H1 (cell line): ENCODE measurements at regions not wholly inside any gene's neighbourhood (a gene's known extent, or its start where the extent isn't known, plus 50 kb on each side); places are given as distances from the start of the nearest gene placed in this dataset.

Experiments
- CTCF ChIA-PET: fragments of 300-600 bp; sonication (Branson Sonifier 250); formaldehyde crosslinking; loops from one replicate; lab custom pipeline; 2021; ENCODE audit not compliant: partially characterized antibody; lab: Charles Lee
- POLR2A ChIA-PET: fragments of 300-600 bp; sonication (Branson Sonifier 250); formaldehyde crosslinking; loops from one replicate; lab custom pipeline; 2021; ENCODE audit warnings: inconsistent platforms; ENCODE audit not compliant: partially characterized antibody; lab: Charles Lee
- DNase-seq, 2 experiments: peaks; one replicate each; pipeline versions ENCODE4 v3.0.0 to v3.0.0-alpha.2; 2010 to 2022; ENCODE audit warnings: low spot score in 2 of 2, low read depth in 1 of 2, mixed read lengths in 1 of 2
- FAIRE-seq: peaks from 2 replicates; lab custom pipeline; 2011; peaks lifted over from hg19 to GRCh38; lab: Jason Lieb, UNC
- H2AFZ ChIP-seq: 2 replicates; pipeline ENCODE4 v1.8.1; 2012; ENCODE audit warnings: low read length, inconsistent platforms
- H2AK5ac ChIP-seq: 2 replicates; pipeline ENCODE4 v1.6.1; 2013; ENCODE audit warnings: low read depth, low read length
- H2BK120ac ChIP-seq: replicated peaks from 2 replicates; pipeline ENCODE3; 2013; ENCODE audit warnings: low read depth, low read length, inconsistent platforms
- H2BK12ac ChIP-seq: 2 replicates; pipeline ENCODE4 v1.6.1; 2013; ENCODE audit warnings: low read depth, low read length
- H2BK15ac ChIP-seq: 2 replicates; pipeline ENCODE4 v1.6.1; 2013; ENCODE audit warnings: low read length
- H2BK20ac ChIP-seq: 2 replicates; pipeline ENCODE4 v1.6.1; 2013; ENCODE audit warnings: low read length
- H2BK5ac ChIP-seq: 2 replicates; pipeline ENCODE4 v1.6.1; 2013; ENCODE audit warnings: low read depth, low read length
- H3K14ac ChIP-seq: 2 replicates; pipeline ENCODE4 v1.6.1; 2013; ENCODE audit warnings: inconsistent platforms; ENCODE audit not compliant: insufficient read length
- H3K18ac ChIP-seq: 2 replicates; pipeline ENCODE4 v1.6.1; 2013; ENCODE audit warnings: low read length; ENCODE audit errors: extremely low read depth
- H3K23ac ChIP-seq: 2 replicates; pipeline ENCODE4 v1.6.1; 2013; ENCODE audit warnings: inconsistent platforms; ENCODE audit not compliant: insufficient read length
- H3K23me2 ChIP-seq: 2 replicates; pipeline ENCODE4 v1.6.1; 2013; ENCODE audit warnings: low read depth, low read length
- H3K27ac ChIP-seq: 2 replicates; pipeline ENCODE4 v1.6.1; 2011; ENCODE audit warnings: low read depth, low read length, inconsistent platforms
- H3K27me3 ChIP-seq, 4 experiments: replicated peaks in 1 of 4; 1 replicate in 1 of 4; 2 replicates in 3 of 4; pipeline versions ENCODE4 v1.6.1 to v1.8.1; 2011 to 2013; ENCODE audit warnings: low read length in 3 of 4, mild to moderate bottlenecking in 3 of 4, inconsistent platforms in 2 of 4, mixed read lengths in 2 of 4, moderate library complexity in 1 of 4; ENCODE audit not compliant: control insufficient read depth in 3 of 4, insufficient read depth in 3 of 4; ENCODE audit errors: extremely low read depth in 1 of 4
- H3K36me3 ChIP-seq, 4 experiments: 2 replicates each; pipeline versions ENCODE4 v1.6.1 to v1.8.1; 2011 to 2013; ENCODE audit warnings: mild to moderate bottlenecking in 4 of 4, low read length in 3 of 4, moderate library complexity in 2 of 4, control low read depth in 1 of 4, inconsistent platforms in 1 of 4; ENCODE audit not compliant: insufficient read depth in 4 of 4, control insufficient read depth in 2 of 4
- H3K4ac ChIP-seq: replicated peaks from 2 replicates; pipeline ENCODE3; 2013; ENCODE audit warnings: low read length, low read depth, mixed read lengths, inconsistent platforms; ENCODE audit not compliant: insufficient read length
- H3K4me1 ChIP-seq, 4 experiments: replicated peaks in 1 of 4; 1 replicate in 1 of 4; 2 replicates in 3 of 4; pipeline versions ENCODE4 v1.6.1 to v1.8.1; 2011 to 2013; ENCODE audit warnings: low read length in 3 of 4, inconsistent platforms in 2 of 4, mixed read lengths in 1 of 4; ENCODE audit not compliant: insufficient read depth in 4 of 4, control insufficient read depth in 3 of 4
- H3K4me2 ChIP-seq, 2 experiments: 2 replicates each; pipeline versions ENCODE4 v1.6.1 to v1.8.1; 2011 to 2013; ENCODE audit warnings: low read depth in 2 of 2, low read length in 2 of 2, control low read depth in 1 of 2, inconsistent platforms in 1 of 2, mild to moderate bottlenecking in 1 of 2; ENCODE audit not compliant: insufficient read depth in 1 of 2
- H3K4me3 ChIP-seq, 4 experiments: fragments of 200-600, 300-600 bp in 1 of 4; sonication (generic), shearing (Covaris generic), sonication (Bioruptor Twin) in 1 of 4; 2 replicates each; pipeline versions ENCODE4 v1.5.1 to v1.8.1; 2011 to 2016; ENCODE audit warnings: low read length in 4 of 4, low read depth in 3 of 4, control low read depth in 2 of 4, inconsistent platforms in 2 of 4, mild to moderate bottlenecking in 2 of 4, mixed read lengths in 1 of 4, moderate library complexity in 1 of 4; ENCODE audit not compliant: insufficient read depth in 2 of 4; ENCODE audit errors: extremely low read depth in 1 of 4
- H3K56ac ChIP-seq: replicated peaks from 2 replicates; pipeline ENCODE3; 2013; ENCODE audit warnings: low read depth, mild to moderate bottlenecking, mixed read lengths, low read length, inconsistent platforms; ENCODE audit not compliant: insufficient read length
- H3K79me1 ChIP-seq: 2 replicates; pipeline ENCODE4 v1.6.1; 2013; ENCODE audit warnings: low read depth, low read length, control low read depth
- H3K79me2 ChIP-seq, 2 experiments: 2 replicates each; pipeline versions ENCODE4 v1.6.1 to v1.8.1; 2012 to 2013; ENCODE audit warnings: low read length in 2 of 2, mild to moderate bottlenecking in 2 of 2, inconsistent platforms in 1 of 2; ENCODE audit not compliant: insufficient read depth in 2 of 2, control insufficient read depth in 1 of 2
- H3K9ac ChIP-seq, 4 experiments: replicated peaks in 1 of 4; 1 replicate in 1 of 4; 2 replicates in 3 of 4; pipeline versions ENCODE4 v1.6.1 to v1.8.1; 2011 to 2013; ENCODE audit warnings: low read depth in 3 of 4, low read length in 3 of 4, control low read depth in 2 of 4, mild to moderate bottlenecking in 2 of 4, moderate library complexity in 2 of 4, inconsistent platforms in 1 of 4; ENCODE audit errors: extremely low read depth in 1 of 4
- H3K9me3 ChIP-seq, 2 experiments: 2 replicates each; pipeline versions ENCODE4 v1.6.1 to v1.8.1; 2012 to 2013; ENCODE audit warnings: mild to moderate bottlenecking in 2 of 2, moderate library complexity in 2 of 2, control low read depth in 1 of 2, inconsistent platforms in 1 of 2, low read depth in 1 of 2, low read length in 1 of 2, mixed read lengths in 1 of 2; ENCODE audit not compliant: insufficient read depth in 2 of 2
- H4K20me1 ChIP-seq, 2 experiments: replicated peaks in 1 of 2; 2 replicates each; pipeline versions ENCODE3 to v1.8.1; 2011 to 2013; ENCODE audit warnings: inconsistent platforms in 2 of 2, low read length in 2 of 2, mild to moderate bottlenecking in 1 of 2; ENCODE audit not compliant: insufficient read depth in 2 of 2, control insufficient read depth in 1 of 2
- H4K5ac ChIP-seq: 2 replicates; pipeline ENCODE4 v1.6.1; 2013; ENCODE audit warnings: low read length, low read depth, mixed read lengths, inconsistent platforms; ENCODE audit not compliant: insufficient read length
- H4K8ac ChIP-seq: 2 replicates; pipeline ENCODE4 v1.8.0; 2013; ENCODE audit warnings: mild to moderate bottlenecking, moderate library complexity, low read length, inconsistent platforms; ENCODE audit not compliant: insufficient read depth; ENCODE audit errors: extremely low read depth
- H4K91ac ChIP-seq: replicated peaks from 2 replicates; pipeline ENCODE3; 2013; ENCODE audit warnings: low read length, mixed read lengths, inconsistent platforms; ENCODE audit not compliant: insufficient read length
- CHD1 ChIP-seq: IDR thresholded peaks from 2 replicates; pipeline ENCODE4 v1.6.1; 2012; ENCODE audit warnings: low read depth, low read length, improper control_type of control experiment
- POLR2A ChIP-seq, 2 experiments: IDR thresholded peaks; 1 replicate in 1 of 2; 2 replicates in 1 of 2; pipeline ENCODE4 v1.6.1; 2011; ENCODE audit warnings: low read depth in 2 of 2, low read length in 2 of 2, mild to moderate bottlenecking in 2 of 2; ENCODE audit errors: control extremely low read depth in 1 of 2
- SAP30 ChIP-seq: fragments of 300-600 bp; sonication (generic); IDR thresholded peaks from 2 replicates; pipeline ENCODE4 v1.7.1; 2012; ENCODE audit warnings: low read length, moderate library complexity, mild to moderate bottlenecking, inconsistent platforms; ENCODE audit not compliant: insufficient read depth, insufficient replicate concordance
- SIRT6 ChIP-seq: IDR thresholded peaks from one replicate; pipeline ENCODE4 v1.7.1; 2012; ENCODE audit warnings: low read length, inconsistent platforms
- TAF1 ChIP-seq: IDR thresholded peaks from 2 replicates; pipeline ENCODE4 v1.6.1; 2011; ENCODE audit warnings: mild to moderate bottlenecking, low read depth, low read length
- ZNF274 ChIP-seq: IDR thresholded peaks from 2 replicates; pipeline ENCODE4 v1.7.0; 2012; ENCODE audit warnings: low read length, borderline replicate concordance; ENCODE audit errors: extremely low read depth
- WGBS, 2 experiments: shearing (Covaris generic) in 1 of 2; methylation state at CpG; one replicate each; pipeline versions ENCODE4 v1.1.6 to v1.1.7; 2013 to 2015; ENCODE audit warnings: low lambda C conversion rate in 2 of 2, mixed read lengths in 2 of 2, inconsistent platforms in 1 of 2, low coverage in 1 of 2, missing lambda C conversion rate in 1 of 2; ENCODE audit not compliant: insufficient replicate concordance in 2 of 2, insufficient coverage in 1 of 2, insufficient read length in 1 of 2; ENCODE audit errors: extremely low coverage in 1 of 2, missing lambda C conversion rate in 1 of 2; 5-methylcytosine and 5-hydroxymethylcytosine counted together

- Histone ChIP-seq H2BK20ac (no peak overlapping the region), H3K23ac (no peak overlapping the region), H2AK5ac (no peak overlapping the region), H3K79me1 (no peaks in the 10 kb centered on the region), H4K91ac (no peak overlapping the region), H3K79me2 (no peaks in the 10 kb centered on the region), H2BK120ac (no peak overlapping the region), H3K9me3 (peaks cover 15 to 17% of the 10 kb centered on the region in 2 experiments), H3K4me2 (no peak overlapping the region), H4K8ac (no peak overlapping the region), H2BK12ac (no peak overlapping the region), H3K18ac (no peak overlapping the region), H3K56ac (no peak overlapping the region), H3K4me1 (no peaks in the 10 kb centered on the region), H3K23me2 (no peaks in the 10 kb centered on the region), H2AFZ (no peak overlapping the region), H3K36me3 (peaks cover 0 to 4% (median 0%) of the 10 kb centered on the region in 4 experiments; a peak in 1 of 8 replicates), H3K9ac (no peak overlapping the region), H3K14ac (no peak overlapping the region), H3K4ac (no peak overlapping the region), H4K20me1 (no peaks in the 10 kb centered on the region), H3K4me3 (no peak overlapping the region), H2BK5ac (no peak overlapping the region), H3K27ac (no peak overlapping the region), H2BK15ac (no peak overlapping the region), H4K5ac (no peak overlapping the region), H3K27me3 (no peaks in the 10 kb centered on the region)
- 92% methylated on average over 3 of the region's 3 CpGs; no CpG with 5 or more reads in 1 of the 2 experiments for WGBS, 2 experiments
- ChIA-PET POLR2A (no interaction called here), CTCF (no interaction called here)
- FAIRE-seq (no peak), DNase-seq (no peak)
- TF ChIP-seq TAF1 (no peak), SAP30 (no peak), SIRT6 (no peak), ZNF274 (no peak), CHD1 (no peak), POLR2A (IDR thresholded peaks at IDR 0.05; ENCODE audit: control extremely low read depth in 1 of 2, low read depth in 2 of 2, low read length in 2 of 2) (no peak)
Measured at GRCh38 chr12:33614630-33615029, 175.0 kb upstream of the SYT10 start.
